Common myeloid progenitor, CD34-positive (primary cell): ENCODE measurements at regions not wholly inside any gene's neighbourhood (a gene's known extent, or its start where the extent isn't known, plus 50 kb on each side); places are given as distances from the start of the nearest gene placed in this dataset.
"Not testable (repeated sequence)": the region's sequence is repeated elsewhere in the genome, so short reads cannot be mapped to it uniquely, and the experiment has no call there.

Experiments used
- CTCF ChIA-PET: fragments of 350-600 bp; sonication (Branson Sonifier 250); formaldehyde crosslinking; loops from one replicate; lab custom pipeline; 2021; ENCODE audit warnings: antibody characterized with exemption; lab: Charles Lee
- POLR2A ChIA-PET: fragments of 350-600 bp; sonication (Branson Sonifier 250); formaldehyde crosslinking; loops from one replicate; lab custom pipeline; 2021; ENCODE audit warnings: antibody characterized with exemption; lab: Charles Lee
- DNase-seq, 3 donors: peaks; one replicate each; pipeline versions ENCODE4 v3.0.0 to v3.0.0-alpha.2; 2013
- H3K27ac ChIP-seq, 2 experiments: 1 replicate in 1 of 2; 2 replicates in 1 of 2; pipeline ENCODE4 v1.7.0; 2013; ENCODE audit warnings: inconsistent platforms in 2 of 2, low read length in 2 of 2, mild to moderate bottlenecking in 2 of 2, low read depth in 1 of 2, moderate library complexity in 1 of 2; ENCODE audit not compliant: severe bottlenecking in 2 of 2, insufficient read depth in 1 of 2, poor library complexity in 1 of 2
- H3K27me3 ChIP-seq, 5 experiments: replicated peaks in 2 of 5; 1 replicate in 3 of 5; 2 replicates in 2 of 5; pipeline versions ENCODE4 v1.6.1 to v1.7.0; 2013; ENCODE audit warnings: low read length in 4 of 5, mild to moderate bottlenecking in 2 of 5, moderate library complexity in 2 of 5, inconsistent platforms in 1 of 5; ENCODE audit not compliant: insufficient read depth in 5 of 5, control insufficient read depth in 4 of 5
- H3K36me3 ChIP-seq, 4 experiments: 1 replicate in 2 of 4; 2 replicates in 2 of 4; pipeline versions ENCODE4 v1.6.1 to v1.7.0; 2013; ENCODE audit warnings: low read length in 3 of 4, control low read depth in 1 of 4, mild to moderate bottlenecking in 1 of 4; ENCODE audit not compliant: control insufficient read depth in 4 of 4, insufficient read depth in 4 of 4
- H3K4me1 ChIP-seq, 4 experiments: 1 replicate in 3 of 4; 2 replicates in 1 of 4; pipeline versions ENCODE4 v1.6.1 to v1.7.1; 2013; ENCODE audit warnings: low read length in 3 of 4, mild to moderate bottlenecking in 3 of 4, control low read depth in 1 of 4, inconsistent platforms in 1 of 4, moderate library complexity in 1 of 4; ENCODE audit not compliant: control insufficient read depth in 4 of 4, insufficient read depth in 4 of 4; ENCODE audit errors: control extremely low read depth in 1 of 4
- H3K4me3 ChIP-seq, 7 experiments: 1 replicate in 4 of 7; 2 replicates in 3 of 7; pipeline versions ENCODE4 v1.5.1 to v1.7.0; 2013; ENCODE audit warnings: mild to moderate bottlenecking in 7 of 7, low read length in 6 of 7, moderate library complexity in 6 of 7, inconsistent platforms in 2 of 7, low read depth in 2 of 7, control low read depth in 1 of 7; ENCODE audit not compliant: insufficient read depth in 4 of 7, control insufficient read depth in 1 of 7; ENCODE audit errors: extremely low read depth in 1 of 7
- H3K9me3 ChIP-seq, 5 experiments: 1 replicate in 4 of 5; 2 replicates in 1 of 5; pipeline versions ENCODE4 v1.6.1 to v1.7.1; 2013; ENCODE audit warnings: low read length in 4 of 5, mild to moderate bottlenecking in 2 of 5, inconsistent platforms in 1 of 5, low read depth in 1 of 5, moderate library complexity in 1 of 5; ENCODE audit not compliant: control insufficient read depth in 4 of 5, insufficient read depth in 2 of 5; ENCODE audit errors: control extremely low read depth in 1 of 5
- WGBS: methylation state at CpG from one replicate; pipeline ENCODE4 v1.1.5; 2013; ENCODE audit not compliant: insufficient coverage; 5-methylcytosine and 5-hydroxymethylcytosine counted together

- DNase-seq, result no peak
- ChIA-PET CTCF (interaction anchor here (1.4 kb wide), 1 partner anchor 9 kb away, joined by 3 read pairs; no protein-coding TSS in a partner anchor), POLR2A (no interaction called here)
- Histone ChIP-seq H3K4me1 (no peaks in the 10 kb centered on the region), H3K9me3 (no peaks in the 10 kb centered on the region), H3K36me3 (no peaks in the 10 kb centered on the region), H3K27me3 (no peaks in the 10 kb centered on the region), H3K27ac (no peak overlapping the region), H3K4me3 (no peak overlapping the region)
- WGBS, result 46% methylated on average over 4 of the region's 4 CpGs
Measured at GRCh38 chr20:55095745-55096400, 620.5 kb downstream of the DOK5 start.

GRCh38 chr20:55094353-55094861 is 619.0 kb downstream of the DOK5 start:
- Histone ChIP-seq H3K27ac (no peak overlapping the region), H3K9me3 (no peaks in the 10 kb centered on the region), H3K36me3 (no peaks in the 10 kb centered on the region), H3K4me1 (no peaks in the 10 kb centered on the region), H3K4me3 (no peak overlapping the region), H3K27me3 (no peaks in the 10 kb centered on the region)
- ChIA-PET POLR2A (no interaction called here), CTCF (no interaction called here)
- WGBS, result 81% methylated on average over 12 of the region's 12 CpGs
- DNase-seq, result no peak

- H3K9me3 ChIP-seq, result no peaks in the 10 kb centered on the region
- no peaks in the 10 kb centered on the region for H3K27me3 ChIP-seq
- WGBS, result 64% methylated on average over 3 of the region's 4 CpGs
- ChIA-PET CTCF (no interaction called here), POLR2A (no interaction called here)
- no peaks in the 10 kb centered on the region for H3K36me3 ChIP-seq
- no peak overlapping the region for H3K4me3 ChIP-seq
- H3K27ac ChIP-seq, result no peak overlapping the region
- DNase-seq, result no peak
- H3K4me1 ChIP-seq, result no peaks in the 10 kb centered on the region
Measured at GRCh38 chr20:55090286-55090685, 614.9 kb downstream of the DOK5 start.

- WGBS, result 89% methylated on average over 1 of the region's 1 CpG
- Histone ChIP-seq H3K9me3 (no peaks in the 10 kb centered on the region), H3K4me3 (no peak overlapping the region), H3K27me3 (no peaks in the 10 kb centered on the region), H3K36me3 (no peaks in the 10 kb centered on the region), H3K4me1 (no peaks in the 10 kb centered on the region), H3K27ac (no peak overlapping the region)
- POLR2A ChIA-PET, result no interaction called here
- no peak for DNase-seq
- CTCF ChIA-PET, result no interaction called here
Measured at GRCh38 chr20:55086421-55086820, 611.0 kb downstream of the DOK5 start.

GRCh38 chr20:55079917-55080316 is 604.5 kb downstream of the DOK5 start:
- ChIA-PET CTCF (no interaction called here), POLR2A (no interaction called here)
- Histone ChIP-seq H3K4me3 (no peak overlapping the region), H3K9me3 (peaks cover 0 to 2% (median 0%) of the 10 kb centered on the region in 5 experiments), H3K4me1 (no peaks in the 10 kb centered on the region), H3K36me3 (no peaks in the 10 kb centered on the region), H3K27ac (no peak overlapping the region), H3K27me3 (no peaks in the 10 kb centered on the region)
- DNase-seq, result no peak
- WGBS, result 93% methylated on average over 4 of the region's 4 CpGs

- 98% methylated on average over 13 of the region's 19 CpGs for WGBS
- H3K36me3 ChIP-seq, H3K27ac ChIP-seq, H3K27me3 ChIP-seq, H3K4me1 ChIP-seq, H3K9me3 ChIP-seq, POLR2A ChIA-PET, H3K4me3 ChIP-seq, DNase-seq, CTCF ChIA-PET: not testable (repeated sequence)
Measured at GRCh38 chr20:55074266-55074840, 599.0 kb downstream of the DOK5 start.

DNA sequence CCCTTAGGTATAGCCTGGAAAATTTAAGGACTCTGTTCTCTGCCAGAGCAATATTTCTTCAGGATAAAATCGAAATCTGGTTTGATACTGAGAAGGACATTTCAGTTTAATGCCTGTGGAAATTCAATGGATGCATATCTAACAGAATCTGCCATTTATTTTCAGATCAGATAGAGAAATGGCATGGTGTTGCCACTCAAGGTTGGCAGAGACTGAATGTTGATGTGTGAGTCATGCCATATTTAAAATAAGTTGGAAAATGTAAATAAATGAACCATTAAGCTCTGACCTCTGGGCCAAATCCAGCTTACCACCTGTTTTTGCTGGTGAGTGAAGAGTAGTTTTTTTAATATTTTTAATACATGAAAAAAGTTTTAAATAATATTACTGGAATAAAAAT is 594.6 kb downstream of the DOK5 start:
- CTCF ChIA-PET, result no interaction called here
- H3K27me3 ChIP-seq, result no peaks in the 10 kb centered on the region
- H3K4me1 ChIP-seq, result no peaks in the 10 kb centered on the region
- H3K36me3 ChIP-seq, result no peaks in the 10 kb centered on the region
- no peak overlapping the region for H3K4me3 ChIP-seq
- WGBS, result 60% methylated on average over 1 of the region's 1 CpG
- H3K9me3 ChIP-seq, result peaks cover 0 to 6% (median 0%) of the 10 kb centered on the region in 5 experiments
- no peak for DNase-seq
- no peak overlapping the region for H3K27ac ChIP-seq
- POLR2A ChIA-PET, result no interaction called here
